OCI-LY7 (cell line): ENCODE measurements at regions not wholly inside any gene's neighbourhood (a gene's known extent, or its start where the extent isn't known, plus 50 kb on each side); places are given as distances from the start of the nearest gene placed in this dataset.

Source experiments
- BruUV-seq: library from RNA; stranded (reverse); fragments of 400-500 nt; replicated peaks from 2 replicates; lab custom pipeline; 2021; lab: Mats Ljungman, UMichigan
- CTCF ChIA-PET: fragments of 300-600 bp; sonication (Branson Sonifier 250); formaldehyde crosslinking; loops from one replicate; lab custom pipeline; 2022; ENCODE audit warnings: antibody characterized with exemption; ENCODE audit not compliant: unreplicated experiment; lab: Charles Lee
- POLR2A ChIA-PET: fragments of 300-600 bp; sonication (Branson Sonifier 250); formaldehyde crosslinking; loops from one replicate; lab custom pipeline; 2022; ENCODE audit warnings: antibody characterized with exemption; lab: Charles Lee
- DNase-seq: peaks from one replicate; pipeline ENCODE4 v3.0.0-alpha.2; 2015; ENCODE audit warnings: low spot score
- H2AFZ ChIP-seq: fragments of 200-600 bp; sonication (generic), shearing (Covaris generic); 2 replicates; pipeline ENCODE4 v1.6.1; 2014; ENCODE audit warnings: mild to moderate bottlenecking, antibody characterized with exemption, low read length, moderate library complexity
- H3K27ac ChIP-seq: fragments of 200-600 bp; sonication (generic); 2 replicates; pipeline ENCODE4 v1.5.1; 2014; ENCODE audit warnings: mixed run types, low read depth, mild to moderate bottlenecking, moderate library complexity, low read length, inconsistent platforms; ENCODE audit not compliant: poor library complexity, severe bottlenecking
- H3K36me3 ChIP-seq: fragments of 200-600 bp; sonication (generic); 2 replicates; pipeline ENCODE4 v1.6.1; 2014; ENCODE audit warnings: mild to moderate bottlenecking, antibody characterized with exemption, low read length, moderate library complexity, mixed read lengths; ENCODE audit not compliant: insufficient read depth
- H3K4me1 ChIP-seq: fragments of 200-600 bp; sonication (generic); 2 replicates; pipeline ENCODE4 v1.5.1; 2014; ENCODE audit warnings: mild to moderate bottlenecking, low read length; ENCODE audit not compliant: insufficient read depth, poor library complexity, severe bottlenecking
- H3K4me2 ChIP-seq: fragments of 200-600 bp; sonication (generic); 2 replicates; pipeline ENCODE4 v1.6.1; 2014; ENCODE audit warnings: mild to moderate bottlenecking, low read length
- H3K4me3 ChIP-seq: fragments of 200-600 bp; sonication (generic); 2 replicates; pipeline ENCODE4 v1.5.1; 2014; ENCODE audit warnings: mild to moderate bottlenecking, low read depth, low read length; ENCODE audit not compliant: poor library complexity, severe bottlenecking
- H3K79me2 ChIP-seq: fragments of 200-600 bp; sonication (generic); 2 replicates; pipeline ENCODE4 v1.6.1; 2016; ENCODE audit warnings: low read depth, mild to moderate bottlenecking, low read length, moderate library complexity, mixed read lengths; ENCODE audit not compliant: insufficient read depth
- H3K9me2 ChIP-seq: fragments of 200-600 bp; sonication (generic); 2 replicates; pipeline ENCODE4 v1.6.1; 2016; ENCODE audit warnings: mild to moderate bottlenecking, low read length, mixed read lengths; ENCODE audit not compliant: insufficient read depth
- H3K9me3 ChIP-seq: fragments of 200-600 bp; sonication (generic); 2 replicates; pipeline ENCODE4 v1.6.1; 2014; ENCODE audit warnings: mild to moderate bottlenecking, mixed run types, low read length, mixed read lengths
- H4K20me1 ChIP-seq: fragments of 200-600 bp; sonication (generic); 2 replicates; pipeline ENCODE4 v1.6.1; 2014; ENCODE audit warnings: mild to moderate bottlenecking, antibody characterized with exemption, low read length, moderate library complexity, mixed read lengths; ENCODE audit not compliant: insufficient read depth
- CTCF ChIP-seq: fragments of 200-600 bp; sonication (generic); conservative IDR thresholded peaks from 2 replicates; pipeline ENCODE4 v1.5.1; 2014; ENCODE audit warnings: mild to moderate bottlenecking, antibody characterized with exemption, low read length, moderate library complexity, mixed read lengths
- EZH2phosphoT487 ChIP-seq: fragments of 200-600 bp; sonication (generic); IDR thresholded peaks from 2 replicates; pipeline ENCODE4 v1.6.1; 2018; ENCODE audit warnings: low read depth, borderline replicate concordance, mild to moderate bottlenecking, mixed run types, antibody characterized with exemption, low read length, moderate library complexity, mixed read lengths
- intact Hi-C: fragments of 100-400 bp; cut with micrococcal nuclease; formaldehyde crosslinking; loops from one replicate; pipeline ENCODE4 v1.10.0; 2022; ENCODE audit not compliant: unreplicated experiment

- Histone ChIP-seq H3K4me2 (no peak overlapping the region), H2AFZ (no peak overlapping the region), H3K36me3 (no peaks in the 10 kb centered on the region), H4K20me1 (no peaks in the 10 kb centered on the region), H3K9me2 (no peaks in the 10 kb centered on the region), H3K27ac (no peak overlapping the region), H3K4me3 (no peak overlapping the region), H3K9me3 (no peaks in the 10 kb centered on the region), H3K4me1 (no peaks in the 10 kb centered on the region), H3K79me2 (no peaks in the 10 kb centered on the region)
- TF ChIP-seq CTCF (no peak), EZH2phosphoT487 (no peak)
- no TSS peak for BruUV-seq
- intact Hi-C loops = no loop called here
- CTCF ChIA-PET = no interaction called here
- no peak for DNase-seq
- POLR2A ChIA-PET = interaction anchor here (1.0 kb wide), 1 partner anchor 50 kb away, joined by 4 read pairs; no protein-coding TSS in a partner anchor
Observed at GRCh38 chr16:76724181-76724580, 447.0 kb downstream of the CNTNAP4 start.

GRCh38 chr16:76729525-76729924 lies 452.3 kb downstream of the CNTNAP4 start:
- DNase-seq = no peak
- no peak overlapping the region for H3K4me3 ChIP-seq
- no peaks in the 10 kb centered on the region for H4K20me1 ChIP-seq
- H3K9me2 ChIP-seq = no peaks in the 10 kb centered on the region
- H3K4me1 ChIP-seq = no peaks in the 10 kb centered on the region
- ChIA-PET CTCF (no interaction called here), POLR2A (interaction anchor here (0.6 kb wide), 1 partner anchor 21 kb away, joined by 4 read pairs; no protein-coding TSS in a partner anchor)
- H2AFZ ChIP-seq = no peak overlapping the region
- no TSS peak for BruUV-seq
- no peaks in the 10 kb centered on the region for H3K79me2 ChIP-seq
- H3K9me3 ChIP-seq = no peaks in the 10 kb centered on the region
- no peak overlapping the region for H3K27ac ChIP-seq
- no peaks in the 10 kb centered on the region for H3K36me3 ChIP-seq
- no peak overlapping the region for H3K4me2 ChIP-seq
- intact Hi-C loops = no loop called here
- TF ChIP-seq CTCF = no peak
- no peak for TF ChIP-seq EZH2phosphoT487

- TF ChIP-seq CTCF = no peak
- no peak for TF ChIP-seq EZH2phosphoT487
- Histone ChIP-seq H3K4me1 (no peaks in the 10 kb centered on the region), H4K20me1 (no peaks in the 10 kb centered on the region), H3K36me3 (no peaks in the 10 kb centered on the region), H2AFZ (no peak overlapping the region), H3K9me2 (no peaks in the 10 kb centered on the region), H3K27ac (no peak overlapping the region), H3K9me3 (no peaks in the 10 kb centered on the region), H3K79me2 (no peaks in the 10 kb centered on the region), H3K4me2 (no peak overlapping the region), H3K4me3 (no peak overlapping the region)
- intact Hi-C loops = no loop called here
- no peak for DNase-seq
- ChIA-PET POLR2A (interaction anchor here (0.7 kb wide), 3 partner anchors 17 to 229 kb away, joined by 3 to 4 read pairs (median 4); no protein-coding TSS in a partner anchor), CTCF (no interaction called here)
- BruUV-seq = no TSS peak
Observed at GRCh38 chr16:76732894-76733293, 455.7 kb downstream of the CNTNAP4 start.
